Stimulated activated CD8-positive, alpha-beta memory T cell treated with anti-CD3 and anti-CD28 coated beads, Interleukin-7, amount 100 ng/mL, for 1 hour (primary cell): ENCODE measurements at regions not wholly inside any gene's neighbourhood (a gene's known extent, or its start where the extent isn't known, plus 50 kb on each side); places are given as distances from the start of the nearest gene placed in this dataset.

Source experiments
- DNase-seq, 2 donors: peaks; one replicate each; pipeline ENCODE4 v3.0.0-alpha.2; 2020; ENCODE audit warnings: low read depth in 2 of 2

DNA sequence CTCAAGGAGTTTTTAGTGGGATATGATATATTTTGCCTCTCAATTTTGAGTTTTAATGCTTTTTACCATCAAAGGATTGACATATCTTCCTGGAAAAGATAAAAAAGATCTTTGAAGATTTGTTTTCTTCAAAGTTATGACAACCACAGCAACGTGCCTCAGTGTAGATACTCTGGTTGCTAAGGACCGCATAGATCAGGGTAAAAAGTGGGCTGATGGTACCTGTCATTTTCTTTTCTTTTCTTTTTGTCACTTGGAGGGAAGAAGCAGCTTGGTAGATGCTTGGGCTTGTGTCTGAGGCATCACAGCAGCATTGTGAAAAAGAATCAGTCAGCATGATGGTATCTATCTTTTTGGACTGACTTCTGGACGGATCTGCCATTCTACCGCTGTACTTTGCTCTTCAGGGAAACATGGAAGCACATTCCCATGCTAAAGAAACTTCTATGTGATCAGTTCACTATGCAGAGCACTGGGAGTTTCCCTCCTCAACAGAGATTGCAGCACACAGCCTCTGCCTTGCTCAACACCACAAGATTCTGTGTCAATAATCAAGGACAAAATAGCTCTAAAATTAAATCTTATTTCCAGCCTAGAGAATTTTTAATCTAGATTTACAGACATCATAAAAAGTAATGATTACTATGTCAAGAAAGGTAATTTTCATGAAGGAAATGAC, 54.8 kb upstream of the SGK1 start:
- DNase-seq, result no peak

DNA sequence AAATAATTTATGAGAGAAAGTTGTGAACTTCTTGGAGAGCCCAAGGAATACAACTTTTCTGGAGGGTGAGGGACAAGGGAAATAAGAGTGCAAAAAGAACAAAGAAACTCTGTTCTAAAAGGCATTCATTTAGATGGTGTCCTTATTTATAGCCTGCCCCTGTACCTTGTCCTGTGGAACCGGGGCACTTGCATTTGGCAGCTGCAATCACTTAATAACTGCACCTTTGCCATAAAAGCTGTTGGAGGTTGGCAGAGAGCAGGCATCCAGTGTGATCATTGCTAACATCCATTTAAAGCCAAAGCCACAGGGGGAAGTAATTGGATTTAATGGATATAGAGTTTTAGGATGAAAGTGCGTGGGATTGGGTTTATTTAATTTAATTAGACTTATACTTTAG, 50.8 kb upstream of the SGK1 start:
- DNase-seq, result no peak
